Endodermal cell (in vitro differentiated cells): ENCODE measurements at regions not wholly inside any gene's neighbourhood (a gene's known extent, or its start where the extent isn't known, plus 50 kb on each side); places are given as distances from the start of the nearest gene placed in this dataset.

ENCODE experiments used
- DNase-seq: peaks from one replicate; pipeline ENCODE4 v3.0.0-alpha.2; 2017
- H3K27ac ChIP-seq: 2 replicates; pipeline ENCODE4 v1.5.1; 2013; ENCODE audit warnings: mild to moderate bottlenecking, low read depth, low read length, moderate library complexity
- H3K27me3 ChIP-seq: 2 replicates; pipeline ENCODE4 v1.6.1; 2013; ENCODE audit warnings: mild to moderate bottlenecking, low read length, moderate library complexity; ENCODE audit not compliant: insufficient read depth, control insufficient read depth, poor library complexity, severe bottlenecking
- H3K36me3 ChIP-seq: 2 replicates; pipeline ENCODE4 v1.7.0; 2013; ENCODE audit warnings: mild to moderate bottlenecking, low read length, moderate library complexity; ENCODE audit not compliant: control insufficient read depth, insufficient read depth
- H3K4me1 ChIP-seq: one replicate; pipeline ENCODE4 v1.7.0; 2013; ENCODE audit warnings: low read length; ENCODE audit not compliant: control insufficient read depth, insufficient read depth
- H3K4me3 ChIP-seq: 2 replicates; pipeline ENCODE4 v1.5.1; 2013; ENCODE audit warnings: mild to moderate bottlenecking, low read length, moderate library complexity
- H3K9ac ChIP-seq: 2 replicates; pipeline ENCODE4 v1.6.1; 2013; ENCODE audit warnings: mild to moderate bottlenecking, low read length, moderate library complexity; ENCODE audit not compliant: poor library complexity, severe bottlenecking; ENCODE audit errors: extremely low read depth
- H3K9me3 ChIP-seq: 2 replicates; pipeline ENCODE4 v1.6.1; 2013; ENCODE audit warnings: mild to moderate bottlenecking, low read length, moderate library complexity; ENCODE audit not compliant: control insufficient read depth
- H3K27ac Mint-ChIP-seq: 2 replicates; pipeline ENCODE4 v1.8.0; 2020; ENCODE audit warnings: mixed read lengths
- H3K27me3 Mint-ChIP-seq: 2 replicates; pipeline ENCODE4 v1.8.0; 2021; ENCODE audit warnings: mild to moderate bottlenecking, mixed read lengths; ENCODE audit not compliant: insufficient read depth
- H3K36me3 Mint-ChIP-seq: 2 replicates; pipeline ENCODE4 v1.8.0; 2020; ENCODE audit warnings: low read depth, mixed read lengths
- H3K4me1 Mint-ChIP-seq: 2 replicates; pipeline ENCODE4 v1.8.0; 2020; ENCODE audit warnings: mixed read lengths
- H3K4me3 Mint-ChIP-seq: 2 replicates; pipeline ENCODE4 v1.8.0; 2020; ENCODE audit warnings: mild to moderate bottlenecking, moderate library complexity, mixed read lengths
- H3K9me3 Mint-ChIP-seq: 2 replicates; pipeline ENCODE4 v1.8.0; 2020; ENCODE audit warnings: mild to moderate bottlenecking, mixed read lengths
- WGBS, 2 experiments: methylation state at CpG; one replicate each; pipeline versions ENCODE4 v1.1.5 to v1.1.7; 2013; ENCODE audit warnings: missing lambda C conversion rate in 2 of 2, mixed read lengths in 1 of 2; ENCODE audit not compliant: insufficient coverage in 1 of 2, insufficient read length in 1 of 2; 5-methylcytosine and 5-hydroxymethylcytosine counted together
- TF ChIP-seq, protein P1 (sequence below): fragments of 200-600 bp; sonication (generic); conservative IDR thresholded peaks from 2 replicates; pipeline ENCODE4 v1.5.0; 2021; ENCODE audit warnings: antibody characterized with exemption, mild to moderate bottlenecking

GRCh38 chr11:95638501-95638900 is 151.1 kb downstream of the FAM76B start:
- 100% methylated on average over 1 of the region's 1 CpG for WGBS, 2 experiments

GRCh38 chr11:95625164-95625900 is 164.2 kb downstream of the FAM76B start:
- DNase-seq: no peak
- TF ChIP-seq, protein P1, sequence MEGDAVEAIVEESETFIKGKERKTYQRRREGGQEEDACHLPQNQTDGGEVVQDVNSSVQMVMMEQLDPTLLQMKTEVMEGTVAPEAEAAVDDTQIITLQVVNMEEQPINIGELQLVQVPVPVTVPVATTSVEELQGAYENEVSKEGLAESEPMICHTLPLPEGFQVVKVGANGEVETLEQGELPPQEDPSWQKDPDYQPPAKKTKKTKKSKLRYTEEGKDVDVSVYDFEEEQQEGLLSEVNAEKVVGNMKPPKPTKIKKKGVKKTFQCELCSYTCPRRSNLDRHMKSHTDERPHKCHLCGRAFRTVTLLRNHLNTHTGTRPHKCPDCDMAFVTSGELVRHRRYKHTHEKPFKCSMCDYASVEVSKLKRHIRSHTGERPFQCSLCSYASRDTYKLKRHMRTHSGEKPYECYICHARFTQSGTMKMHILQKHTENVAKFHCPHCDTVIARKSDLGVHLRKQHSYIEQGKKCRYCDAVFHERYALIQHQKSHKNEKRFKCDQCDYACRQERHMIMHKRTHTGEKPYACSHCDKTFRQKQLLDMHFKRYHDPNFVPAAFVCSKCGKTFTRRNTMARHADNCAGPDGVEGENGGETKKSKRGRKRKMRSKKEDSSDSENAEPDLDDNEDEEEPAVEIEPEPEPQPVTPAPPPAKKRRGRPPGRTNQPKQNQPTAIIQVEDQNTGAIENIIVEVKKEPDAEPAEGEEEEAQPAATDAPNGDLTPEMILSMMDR: no peak
- H3K36me3 Mint-ChIP-seq: no peaks in the 10 kb centered on the region

More at GRCh38 chr11:95638501-95638900, 151.1 kb downstream of the FAM76B start:
- H3K4me1 Mint-ChIP-seq: peaks cover under 1% of the 10 kb centered on the region
- TF ChIP-seq, protein P1: no peak
- H3K4me3 ChIP-seq: no peak overlapping the region
- no peak overlapping the region for H3K9ac ChIP-seq
- no peaks in the 10 kb centered on the region for H3K36me3 ChIP-seq
- H3K9me3 Mint-ChIP-seq: peaks cover 5% of the 10 kb centered on the region
- no peak overlapping the region for H3K27ac Mint-ChIP-seq
- H3K9me3 ChIP-seq: no peaks in the 10 kb centered on the region
- peaks cover 11% of the 10 kb centered on the region for H3K27me3 ChIP-seq
- DNase-seq: no peak
- no peaks in the 10 kb centered on the region for H3K27me3 Mint-ChIP-seq
- H3K27ac ChIP-seq: no peak overlapping the region
- H3K4me1 ChIP-seq: no peaks in the 10 kb centered on the region
- no peaks in the 10 kb centered on the region for H3K36me3 Mint-ChIP-seq
- H3K4me3 Mint-ChIP-seq: no peak overlapping the region

DNA sequence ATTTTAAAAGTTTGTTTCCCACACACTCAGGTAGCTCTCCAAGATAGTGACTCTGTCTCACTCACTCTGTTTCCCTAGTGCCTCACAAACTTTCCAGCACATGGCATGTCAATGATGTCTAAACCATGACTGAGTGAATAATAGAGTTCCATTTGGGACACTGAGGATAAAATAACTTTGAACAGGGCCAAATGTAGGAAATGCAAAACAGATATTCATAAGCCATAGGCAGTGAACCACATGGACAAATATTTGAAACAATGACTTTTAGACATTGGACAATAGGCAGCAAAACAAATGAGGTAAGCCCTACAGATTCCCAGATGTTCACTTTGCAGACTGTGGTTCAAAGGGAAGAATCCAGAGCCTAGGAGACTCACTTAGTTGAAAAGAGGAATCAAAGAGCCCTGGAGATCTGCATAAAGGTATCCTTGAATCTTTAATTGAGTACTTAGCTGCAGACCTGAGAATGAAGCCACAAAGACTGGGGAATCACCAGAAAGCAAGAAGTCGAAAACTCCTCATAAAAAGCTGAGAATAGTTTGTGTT is 173.3 kb downstream of the FAM76B start:
- Histone ChIP-seq H3K27me3 (no peaks in the 10 kb centered on the region), H3K27ac (no peak overlapping the region), H3K9ac (no peak overlapping the region), H3K9me3 (peaks cover 18% of the 10 kb centered on the region), H3K36me3 (no peaks in the 10 kb centered on the region), H3K4me1 (no peaks in the 10 kb centered on the region), H3K4me3 (no peak overlapping the region)
- TF ChIP-seq, protein P1: no peak
- 92% methylated on average over 1 of the region's 1 CpG; no CpG with 5 or more reads in 1 of the 2 experiments for WGBS, 2 experiments
- H3K36me3 Mint-ChIP-seq: no peaks in the 10 kb centered on the region
- DNase-seq: no peak
- peaks cover 11% of the 10 kb centered on the region for H3K9me3 Mint-ChIP-seq
- peaks cover 2% of the 10 kb centered on the region for H3K4me1 Mint-ChIP-seq
- no peak overlapping the region for H3K27ac Mint-ChIP-seq
- H3K27me3 Mint-ChIP-seq: no peaks in the 10 kb centered on the region
- H3K4me3 Mint-ChIP-seq: no peak overlapping the region

More at GRCh38 chr11:95625164-95625900, 164.2 kb downstream of the FAM76B start:
- Mint-ChIP-seq H3K9me3 (peaks cover 8% of the 10 kb centered on the region), H3K4me3 (no peak overlapping the region), H3K4me1 (peaks cover 7% of the 10 kb centered on the region), H3K27me3 (no peaks in the 10 kb centered on the region), H3K27ac (no peak overlapping the region)
- no peaks in the 10 kb centered on the region for H3K4me1 ChIP-seq
- 64 to 80% methylated on average over 5 to 7 of the region's 7 CpGs for WGBS, 2 experiments
- no peak overlapping the region for H3K27ac ChIP-seq
- no peak overlapping the region for H3K4me3 ChIP-seq
- H3K9me3 ChIP-seq: peaks cover 6% of the 10 kb centered on the region
- no peaks in the 10 kb centered on the region for H3K27me3 ChIP-seq
- H3K9ac ChIP-seq: no peak overlapping the region
- H3K36me3 ChIP-seq: no peaks in the 10 kb centered on the region
